ENCODE measurements at regions not wholly inside any gene's neighbourhood (a gene's known extent, or its start where the extent isn't known, plus 50 kb on each side); places are given as distances from the start of the nearest gene placed in this dataset.

DNA sequence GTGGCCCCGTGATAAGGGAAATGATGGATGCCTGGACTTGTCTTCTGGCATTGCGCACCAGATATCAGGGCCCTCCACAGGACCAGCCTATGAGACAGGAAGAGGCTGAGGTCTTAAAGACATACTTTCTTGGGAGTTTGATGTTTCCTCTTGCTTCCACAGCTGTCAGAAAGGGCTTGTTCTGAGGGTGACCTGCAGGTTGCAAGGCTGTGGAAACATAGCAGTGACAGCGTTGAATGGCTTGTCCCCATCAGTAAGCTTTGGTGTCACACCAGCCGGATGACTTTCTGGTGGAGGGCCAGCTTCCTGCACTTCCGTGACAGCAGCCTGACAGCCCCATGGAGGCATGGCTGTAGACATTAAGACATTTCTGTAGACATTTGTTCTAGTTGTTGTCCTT, 143.2 kb downstream of the C9orf152 start:
- Histone ChIP-seq H3K27ac (ENCODE audit: low read length) (no peak overlapping the region), H3K9me3 (ENCODE audit: insufficient read depth, low read length, severe bottlenecking) (no peaks in the 10 kb centered on the region), H4K20me1 (ENCODE audit: insufficient read depth, low read length) (peaks cover 80% of the 10 kb centered on the region), H3K4me3 (ENCODE audit: low read depth in 1 of 2, low read length in 2 of 2) (no peak overlapping the region), H3K9ac (ENCODE audit: low read depth, low read length) (no peak overlapping the region), H3K4me2 (ENCODE audit: insufficient read depth, low read length) (no peak overlapping the region), H3K79me2 (ENCODE audit: insufficient read depth, low read length) (peaks cover 100% of the 10 kb centered on the region), H3K27me3 (ENCODE audit: insufficient read depth, low read length, poor library complexity) (no peaks in the 10 kb centered on the region), H3K36me3 (ENCODE audit: insufficient read depth, low read length) (peaks cover 52% of the 10 kb centered on the region), H3K4me1 (ENCODE audit: insufficient read depth, low read length) (peaks cover 11% of the 10 kb centered on the region), H2AFZ (ENCODE audit: low read depth, low read length) (no peak overlapping the region)
- TF ChIP-seq, protein P1, sequence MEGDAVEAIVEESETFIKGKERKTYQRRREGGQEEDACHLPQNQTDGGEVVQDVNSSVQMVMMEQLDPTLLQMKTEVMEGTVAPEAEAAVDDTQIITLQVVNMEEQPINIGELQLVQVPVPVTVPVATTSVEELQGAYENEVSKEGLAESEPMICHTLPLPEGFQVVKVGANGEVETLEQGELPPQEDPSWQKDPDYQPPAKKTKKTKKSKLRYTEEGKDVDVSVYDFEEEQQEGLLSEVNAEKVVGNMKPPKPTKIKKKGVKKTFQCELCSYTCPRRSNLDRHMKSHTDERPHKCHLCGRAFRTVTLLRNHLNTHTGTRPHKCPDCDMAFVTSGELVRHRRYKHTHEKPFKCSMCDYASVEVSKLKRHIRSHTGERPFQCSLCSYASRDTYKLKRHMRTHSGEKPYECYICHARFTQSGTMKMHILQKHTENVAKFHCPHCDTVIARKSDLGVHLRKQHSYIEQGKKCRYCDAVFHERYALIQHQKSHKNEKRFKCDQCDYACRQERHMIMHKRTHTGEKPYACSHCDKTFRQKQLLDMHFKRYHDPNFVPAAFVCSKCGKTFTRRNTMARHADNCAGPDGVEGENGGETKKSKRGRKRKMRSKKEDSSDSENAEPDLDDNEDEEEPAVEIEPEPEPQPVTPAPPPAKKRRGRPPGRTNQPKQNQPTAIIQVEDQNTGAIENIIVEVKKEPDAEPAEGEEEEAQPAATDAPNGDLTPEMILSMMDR (IDR thresholded peaks at IDR 0.05; ENCODE audit: borderline replicate concordance, extremely low read depth, low read length, poor library complexity, severe bottlenecking) = no peak
- TF ChIP-seq EZH2 (IDR thresholded peaks at IDR 0.05; ENCODE audit: borderline replicate concordance, low read depth, low read length, severe bottlenecking) = no peak
- ATAC-seq (ENCODE audit: insufficient read depth, low read depth) (peak; percentile 56; the same call in 2 of the 3 replicates), DNase-seq (no peak)

DNA sequence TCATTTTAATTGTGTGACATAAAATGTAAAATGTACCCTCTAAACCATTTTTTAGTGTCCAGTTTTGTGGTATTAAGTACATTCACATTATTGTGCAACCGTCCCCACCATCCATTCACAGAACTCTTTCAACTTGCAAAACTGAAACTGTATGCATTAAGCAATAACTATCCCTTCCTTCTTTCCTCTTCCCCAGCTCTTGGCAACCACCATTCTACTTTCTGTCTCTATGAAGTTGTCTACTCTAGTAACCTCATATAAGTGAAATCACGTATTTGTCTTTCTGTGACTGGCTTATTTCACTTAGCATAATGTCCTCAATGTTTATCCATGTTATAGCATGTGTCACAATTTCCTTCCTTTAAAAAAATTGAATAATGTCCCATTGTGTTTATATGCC, 142.4 kb downstream of the C9orf152 start:
- Histone ChIP-seq H3K27me3 (ENCODE audit: insufficient read depth, low read length, poor library complexity) (no peaks in the 10 kb centered on the region), H3K9me3 (ENCODE audit: insufficient read depth, low read length, severe bottlenecking) (no peaks in the 10 kb centered on the region), H4K20me1 (ENCODE audit: insufficient read depth, low read length) (peaks cover 80% of the 10 kb centered on the region), H3K36me3 (ENCODE audit: insufficient read depth, low read length) (peaks cover 52% of the 10 kb centered on the region), H3K27ac (ENCODE audit: low read length) (0 out of 2 replicates have a peak overlapping the region, but pooled peaks have one; percentile 6), H3K4me3 (ENCODE audit: low read depth in 1 of 2, low read length in 2 of 2) (no peak overlapping the region), H2AFZ (ENCODE audit: low read depth, low read length) (no peak overlapping the region), H3K4me2 (ENCODE audit: insufficient read depth, low read length) (no peak overlapping the region), H3K9ac (ENCODE audit: low read depth, low read length) (no peak overlapping the region), H3K4me1 (ENCODE audit: insufficient read depth, low read length) (peaks cover 11% of the 10 kb centered on the region), H3K79me2 (ENCODE audit: insufficient read depth, low read length) (peaks cover 100% of the 10 kb centered on the region)
- DNase-seq = no peak
- no peak for TF ChIP-seq EZH2 (IDR thresholded peaks at IDR 0.05; ENCODE audit: borderline replicate concordance, low read depth, low read length, severe bottlenecking)
- TF ChIP-seq, protein P1 (IDR thresholded peaks at IDR 0.05; ENCODE audit: borderline replicate concordance, extremely low read depth, low read length, poor library complexity, severe bottlenecking) = no peak
- ATAC-seq (ENCODE audit: insufficient read depth, low read depth) = 0 out of 3 replicates have a peak, but pooled peaks have one; percentile 36

DNA sequence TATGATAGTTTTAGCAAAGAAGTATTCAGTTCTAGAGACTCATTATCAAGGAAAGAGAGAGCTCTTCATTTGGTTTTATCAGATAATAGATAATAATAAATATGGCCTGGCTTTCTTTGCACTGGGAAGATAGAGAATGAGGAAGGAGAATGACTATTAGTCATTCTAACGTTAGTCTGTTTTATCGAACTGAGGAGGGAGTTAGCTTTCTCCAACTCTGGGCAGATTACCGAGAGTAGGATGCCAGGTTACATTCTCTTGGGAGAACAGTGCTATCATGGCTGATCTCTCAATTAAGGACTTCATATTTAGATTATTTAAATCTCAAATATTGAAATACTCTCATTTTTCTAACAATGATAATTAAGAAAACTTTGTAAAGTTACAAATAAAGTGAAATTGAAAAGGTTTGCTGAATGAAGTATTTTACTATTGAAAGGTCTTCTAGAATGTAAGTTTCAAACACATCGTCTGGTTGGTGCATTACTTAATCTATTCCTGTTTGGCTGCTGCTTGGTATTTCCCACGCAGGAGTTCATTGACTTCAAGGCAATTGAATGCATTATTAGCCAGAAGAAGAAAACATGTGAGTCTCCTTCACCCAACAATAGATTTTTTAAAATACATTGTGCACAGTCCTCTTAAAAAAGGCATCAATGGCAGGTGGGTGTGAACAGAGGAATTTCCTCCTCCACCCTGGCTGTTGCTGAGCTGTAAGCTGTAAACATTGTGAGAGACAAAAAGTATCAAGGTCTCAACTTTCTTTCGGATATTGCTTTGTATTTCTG, 140.8 kb downstream of the C9orf152 start:
- H3K27me3 ChIP-seq (ENCODE audit: insufficient read depth, low read length, poor library complexity) = no peaks in the 10 kb centered on the region
- ATAC-seq (ENCODE audit: insufficient read depth, low read depth) (no peak), DNase-seq (no peak)
- H3K36me3 ChIP-seq (ENCODE audit: insufficient read depth, low read length) = peaks cover 46% of the 10 kb centered on the region
- H3K79me2 ChIP-seq (ENCODE audit: insufficient read depth, low read length) = peaks cover 100% of the 10 kb centered on the region
- no peak overlapping the region for H2AFZ ChIP-seq (ENCODE audit: low read depth, low read length)
- H3K9ac ChIP-seq (ENCODE audit: low read depth, low read length) = no peak overlapping the region
- H3K4me3 ChIP-seq (ENCODE audit: low read depth in 1 of 2, low read length in 2 of 2) = no peak overlapping the region
- H4K20me1 ChIP-seq (ENCODE audit: insufficient read depth, low read length) = peaks cover 86% of the 10 kb centered on the region
- H3K4me2 ChIP-seq (ENCODE audit: insufficient read depth, low read length) = no peak overlapping the region
- peaks cover 11% of the 10 kb centered on the region for H3K4me1 ChIP-seq (ENCODE audit: insufficient read depth, low read length)
- H3K9me3 ChIP-seq (ENCODE audit: insufficient read depth, low read length, severe bottlenecking) = no peaks in the 10 kb centered on the region
- no peak for TF ChIP-seq EZH2 (IDR thresholded peaks at IDR 0.05; ENCODE audit: borderline replicate concordance, low read depth, low read length, severe bottlenecking)
- TF ChIP-seq, protein P1 (IDR thresholded peaks at IDR 0.05; ENCODE audit: borderline replicate concordance, extremely low read depth, low read length, poor library complexity, severe bottlenecking) = no peak
- H3K27ac ChIP-seq (ENCODE audit: low read length) = no peak overlapping the region

All from DND-41 (cell line).